ENCODE measurements at regions not wholly inside any gene's neighbourhood (a gene's known extent, or its start where the extent isn't known, plus 50 kb on each side); places are given as distances from the start of the nearest gene placed in this dataset.

DNA sequence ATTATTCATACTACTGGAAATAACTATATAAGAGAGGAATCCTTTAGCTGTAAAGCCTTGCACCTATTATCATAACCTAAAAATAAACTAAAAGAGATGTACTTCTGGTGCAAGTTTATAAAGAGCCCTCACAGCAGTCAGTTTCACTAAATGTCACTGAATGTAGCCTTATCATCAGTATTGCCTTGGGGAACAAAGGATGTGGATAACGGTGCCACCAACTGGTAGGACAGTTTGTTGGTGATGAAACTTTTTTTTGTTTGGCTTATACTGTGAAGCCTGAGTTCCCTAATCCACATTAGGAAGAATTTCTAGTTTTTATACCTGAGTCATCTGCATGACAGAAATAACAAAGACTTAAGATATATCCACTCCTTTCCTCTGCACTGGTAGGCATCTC lies 117.9 kb upstream of the COL1A2 start:
- CTCF ChIA-PET = interaction anchor here (0.5 to 3.1 kb wide), 6 partner anchors 12 to 362 kb away, joined by 3 to 16 read pairs (median 4); no protein-coding TSS in a partner anchor
- H3K36me3 ChIP-seq (ENCODE audit: control insufficient read depth in 2 of 2, insufficient read depth in 1 of 2, low read length in 2 of 2) = no peaks in the 10 kb centered on the region
- TF ChIP-seq, protein P1, sequence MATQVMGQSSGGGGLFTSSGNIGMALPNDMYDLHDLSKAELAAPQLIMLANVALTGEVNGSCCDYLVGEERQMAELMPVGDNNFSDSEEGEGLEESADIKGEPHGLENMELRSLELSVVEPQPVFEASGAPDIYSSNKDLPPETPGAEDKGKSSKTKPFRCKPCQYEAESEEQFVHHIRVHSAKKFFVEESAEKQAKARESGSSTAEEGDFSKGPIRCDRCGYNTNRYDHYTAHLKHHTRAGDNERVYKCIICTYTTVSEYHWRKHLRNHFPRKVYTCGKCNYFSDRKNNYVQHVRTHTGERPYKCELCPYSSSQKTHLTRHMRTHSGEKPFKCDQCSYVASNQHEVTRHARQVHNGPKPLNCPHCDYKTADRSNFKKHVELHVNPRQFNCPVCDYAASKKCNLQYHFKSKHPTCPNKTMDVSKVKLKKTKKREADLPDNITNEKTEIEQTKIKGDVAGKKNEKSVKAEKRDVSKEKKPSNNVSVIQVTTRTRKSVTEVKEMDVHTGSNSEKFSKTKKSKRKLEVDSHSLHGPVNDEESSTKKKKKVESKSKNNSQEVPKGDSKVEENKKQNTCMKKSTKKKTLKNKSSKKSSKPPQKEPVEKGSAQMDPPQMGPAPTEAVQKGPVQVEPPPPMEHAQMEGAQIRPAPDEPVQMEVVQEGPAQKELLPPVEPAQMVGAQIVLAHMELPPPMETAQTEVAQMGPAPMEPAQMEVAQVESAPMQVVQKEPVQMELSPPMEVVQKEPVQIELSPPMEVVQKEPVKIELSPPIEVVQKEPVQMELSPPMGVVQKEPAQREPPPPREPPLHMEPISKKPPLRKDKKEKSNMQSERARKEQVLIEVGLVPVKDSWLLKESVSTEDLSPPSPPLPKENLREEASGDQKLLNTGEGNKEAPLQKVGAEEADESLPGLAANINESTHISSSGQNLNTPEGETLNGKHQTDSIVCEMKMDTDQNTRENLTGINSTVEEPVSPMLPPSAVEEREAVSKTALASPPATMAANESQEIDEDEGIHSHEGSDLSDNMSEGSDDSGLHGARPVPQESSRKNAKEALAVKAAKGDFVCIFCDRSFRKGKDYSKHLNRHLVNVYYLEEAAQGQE (tag by site-specific recombination; IDR thresholded peaks at IDR 0.05) = no peak
- TF ChIP-seq ZFHX2 (tag by site-specific recombination; conservative IDR thresholded peaks at IDR 0.05) (no peak), CTCF (tag by site-specific recombination; IDR thresholded peaks at IDR 0.05) (peak; percentile 31; the same call in 1 of the 2 replicates), ZNF660 (tag by site-specific recombination; IDR thresholded peaks at IDR 0.05) (peak; percentile 66; the same call in 1 of the 2 replicates), ZNF654 (tag by site-specific recombination; IDR thresholded peaks at IDR 0.05; ENCODE audit: low read depth) (peak; percentile 74)
- TF ChIP-seq, protein P2, sequence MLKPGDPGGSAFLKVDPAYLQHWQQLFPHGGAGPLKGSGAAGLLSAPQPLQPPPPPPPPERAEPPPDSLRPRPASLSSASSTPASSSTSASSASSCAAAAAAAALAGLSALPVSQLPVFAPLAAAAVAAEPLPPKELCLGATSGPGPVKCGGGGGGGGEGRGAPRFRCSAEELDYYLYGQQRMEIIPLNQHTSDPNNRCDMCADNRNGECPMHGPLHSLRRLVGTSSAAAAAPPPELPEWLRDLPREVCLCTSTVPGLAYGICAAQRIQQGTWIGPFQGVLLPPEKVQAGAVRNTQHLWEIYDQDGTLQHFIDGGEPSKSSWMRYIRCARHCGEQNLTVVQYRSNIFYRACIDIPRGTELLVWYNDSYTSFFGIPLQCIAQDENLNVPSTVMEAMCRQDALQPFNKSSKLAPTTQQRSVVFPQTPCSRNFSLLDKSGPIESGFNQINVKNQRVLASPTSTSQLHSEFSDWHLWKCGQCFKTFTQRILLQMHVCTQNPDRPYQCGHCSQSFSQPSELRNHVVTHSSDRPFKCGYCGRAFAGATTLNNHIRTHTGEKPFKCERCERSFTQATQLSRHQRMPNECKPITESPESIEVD (tag by site-specific recombination; IDR thresholded peaks at IDR 0.05) = no peak
- POLR2A ChIA-PET = no interaction called here
- no peak overlapping the region for H3K27ac ChIP-seq (ENCODE audit: extremely low read depth, low read depth, low read length)
- no peaks in the 10 kb centered on the region for H3K9me3 ChIP-seq (ENCODE audit: control insufficient read depth, insufficient read depth, low read depth, low read length)
- no peaks in the 10 kb centered on the region for H3K4me1 ChIP-seq (ENCODE audit: control insufficient read depth, insufficient read depth, low read length)
- no peak overlapping the region for H3K4me3 ChIP-seq (ENCODE audit: low read depth, low read length)

DNA sequence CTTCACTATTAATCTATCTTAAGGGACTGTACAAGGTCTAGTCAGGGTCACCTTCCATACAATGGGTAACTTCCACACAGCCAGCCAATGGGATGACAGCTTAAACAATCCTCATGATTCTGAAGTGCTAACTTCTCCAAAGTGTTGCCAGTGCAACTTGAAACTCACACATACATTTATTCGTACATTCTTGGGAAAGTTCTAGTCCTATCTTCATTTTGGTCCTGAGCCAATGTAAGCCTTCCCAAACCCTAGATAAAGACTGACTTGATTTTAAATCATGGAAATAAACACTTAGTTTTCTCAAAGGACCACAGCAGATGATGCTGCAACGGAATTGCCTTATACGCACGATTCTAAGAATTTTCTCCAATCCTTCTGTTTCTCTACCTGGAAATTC lies 117.5 kb upstream of the COL1A2 start:
- Histone ChIP-seq H3K27ac (ENCODE audit: extremely low read depth, low read depth, low read length) (no peak overlapping the region), H3K4me1 (ENCODE audit: control insufficient read depth, insufficient read depth, low read length) (no peaks in the 10 kb centered on the region), H3K9me3 (ENCODE audit: control insufficient read depth, insufficient read depth, low read depth, low read length) (no peaks in the 10 kb centered on the region), H3K36me3 (ENCODE audit: control insufficient read depth in 2 of 2, insufficient read depth in 1 of 2, low read length in 2 of 2) (no peaks in the 10 kb centered on the region), H3K4me3 (ENCODE audit: low read depth, low read length) (no peak overlapping the region)
- ChIA-PET CTCF (interaction anchor here (0.5 to 3.1 kb wide), 5 partner anchors 11 to 304 kb away, joined by 3 to 16 read pairs (median 4); no protein-coding TSS in a partner anchor), POLR2A (no interaction called here)
- TF ChIP-seq ZEB2 (tag by site-specific recombination; IDR thresholded peaks at IDR 0.05) (no peak), ZNF292 (tag by site-specific recombination; IDR thresholded peaks at IDR 0.05; ENCODE audit: borderline replicate concordance, low read depth) (no peak), ZNF155 (tag by site-specific recombination; IDR thresholded peaks at IDR 0.05) (no peak), SCRT1 (tag by site-specific recombination; IDR thresholded peaks at IDR 0.05; ENCODE audit: borderline replicate concordance) (no peak), ZSCAN4 (tag by site-specific recombination; IDR thresholded peaks at IDR 0.05) (no peak), SALL2 (tag by site-specific recombination; IDR thresholded peaks at IDR 0.05; ENCODE audit: borderline replicate concordance) (no peak), KLF16 (tag by site-specific recombination; IDR thresholded peaks at IDR 0.05) (no peak)

DNA sequence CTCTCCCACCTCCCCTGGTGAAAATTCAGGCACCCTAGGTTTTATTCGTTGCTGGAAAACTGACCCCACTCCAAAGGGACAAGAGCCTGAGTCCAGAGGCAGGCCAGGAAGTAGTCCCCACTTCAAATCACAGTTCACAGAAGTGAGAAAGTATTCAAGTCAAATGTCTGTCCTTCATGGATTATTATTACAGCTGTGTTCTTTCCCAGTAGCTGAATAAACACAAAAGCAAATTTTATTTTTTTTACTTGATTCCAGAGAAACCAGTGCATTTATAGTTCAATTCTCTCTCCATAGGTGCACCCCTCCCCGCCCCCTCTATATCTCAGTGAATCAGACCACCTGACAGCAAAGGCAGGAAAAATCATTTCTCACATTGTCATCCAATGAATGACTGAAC lies 113.8 kb upstream of the COL1A2 start:
- CTCF ChIA-PET = interaction anchor here (1.1 to 1.9 kb wide), 3 partner anchors 8 to 481 kb away, joined by 3 to 7 read pairs (median 4); no protein-coding TSS in a partner anchor
- no peak overlapping the region for H3K27ac ChIP-seq (ENCODE audit: extremely low read depth, low read depth, low read length)
- no peaks in the 10 kb centered on the region for H3K4me1 ChIP-seq (ENCODE audit: control insufficient read depth, insufficient read depth, low read length)
- no peak overlapping the region for H3K4me3 ChIP-seq (ENCODE audit: low read depth, low read length)
- POLR2A ChIA-PET = no interaction called here
- H3K9me3 ChIP-seq (ENCODE audit: control insufficient read depth, insufficient read depth, low read depth, low read length) = no peaks in the 10 kb centered on the region
- no peaks in the 10 kb centered on the region for H3K36me3 ChIP-seq (ENCODE audit: control insufficient read depth in 2 of 2, insufficient read depth in 1 of 2, low read length in 2 of 2)
- TF ChIP-seq CTCF (tag by site-specific recombination; IDR thresholded peaks at IDR 0.05) (no peak), ZNF202 (tag by site-specific recombination; IDR thresholded peaks at IDR 0.05; ENCODE audit: borderline replicate concordance) (no peak), ZNF843 (tag by site-specific recombination; IDR thresholded peaks at IDR 0.05) (no peak), AEBP2 (tag by site-specific recombination; IDR thresholded peaks at IDR 0.05; ENCODE audit: borderline replicate concordance) (no peak), ZNF664 (tag by site-specific recombination; IDR thresholded peaks at IDR 0.05) (no peak)
